Thyroid gland (tissue), 4 donors: ENCODE measurements at regions not wholly inside any gene's neighbourhood (a gene's known extent, or its start where the extent isn't known, plus 50 kb on each side); places are given as distances from the start of the nearest gene placed in this dataset.

Experiments
- DNase-seq, 2 donors: peaks; one replicate each; pipeline ENCODE4 v3.0.0-alpha.2; 2019
- H3K27ac ChIP-seq, 3 donors: fragments of 200-600 bp; sonication (generic); 1 replicate in 2 of 3; 2 replicates in 1 of 3; pipeline ENCODE4 v1.5.1; 2016 to 2019; ENCODE audit warnings: mild to moderate bottlenecking in 1 of 3, moderate library complexity in 1 of 3
- H3K27me3 ChIP-seq: fragments of 200-600 bp; sonication (generic); one replicate; pipeline ENCODE4 v1.5.1; 2019
- H3K36me3 ChIP-seq, 2 donors: fragments of 200-600 bp; sonication (generic); one replicate each; pipeline ENCODE4 v1.5.1; 2016 to 2019
- H3K4me1 ChIP-seq, 2 donors: fragments of 200-600 bp; sonication (generic); one replicate each; pipeline ENCODE4 v1.5.1; 2017 to 2019
- H3K4me3 ChIP-seq, 3 donors: fragments of 200-600 bp; sonication (generic); replicated peaks in 1 of 3; 1 replicate in 2 of 3; 2 replicates in 1 of 3; pipeline ENCODE4 v1.5.1; 2016; ENCODE audit warnings: mild to moderate bottlenecking in 1 of 3
- H3K9me3 ChIP-seq: fragments of 200-600 bp; sonication (generic); one replicate; pipeline ENCODE4 v1.5.1; 2017
- CTCF ChIP-seq, 6 experiments: fragments of 200-600 bp in 3 of 6; fragments of 450-650 bp in 3 of 6; sonication (generic) in 3 of 6; IDR thresholded peaks; one replicate each; pipeline ENCODE4 v1.5.1; 2016 to 2019; ENCODE audit warnings: antibody characterized with exemption in 6 of 6, mild to moderate bottlenecking in 2 of 6, inconsistent platforms in 1 of 6, moderate library complexity in 1 of 6
- POLR2A ChIP-seq, 2 donors: fragments of 450-650 bp; IDR thresholded peaks; one replicate each; pipeline ENCODE4 v1.6.1; 2017; ENCODE audit warnings: antibody characterized with exemption in 2 of 2, mild to moderate bottlenecking in 2 of 2, moderate library complexity in 1 of 2
- WGBS, 2 donors: methylation state at CpG; one replicate each; pipeline ENCODE4 v1.1.5; 2017; 5-methylcytosine and 5-hydroxymethylcytosine counted together
- intact Hi-C: fragments of 100-400 bp; cut with DNase I; formaldehyde crosslinking; loops from one replicate; pipeline ENCODE4 v1.15.1; 2023

- no peaks in the 10 kb centered on the region for H3K4me1 ChIP-seq
- H3K36me3 ChIP-seq = no peaks in the 10 kb centered on the region
- 50 to 57% methylated on average over 8 of the region's 8 CpGs for WGBS, 2 donors
- no peak for DNase-seq
- no peak overlapping the region for H3K27ac ChIP-seq
- H3K9me3 ChIP-seq = no peaks in the 10 kb centered on the region
- H3K27me3 ChIP-seq = no peaks in the 10 kb centered on the region
- no peak overlapping the region for H3K4me3 ChIP-seq
- intact Hi-C loops = no loop called here
- TF ChIP-seq CTCF (IDR thresholded peaks at IDR 0.05) (no peak), POLR2A (IDR thresholded peaks at IDR 0.05) (no peak)
These were observed 76.6 kb upstream of the TEX51 start for GRCh38 chr2:126822115-126822514.

- H3K4me1 ChIP-seq = no peaks in the 10 kb centered on the region
These were observed 75.8 kb upstream of the TEX51 start for GRCh38 chr2:126822921-126823320.

GRCh38 chr2:126823951-126824350 lies 74.7 kb upstream of the TEX51 start:
- no peak overlapping the region for H3K27ac ChIP-seq
- H3K4me3 ChIP-seq = no peak overlapping the region
- 79 to 86% methylated on average over 2 to 3 of the region's 3 CpGs for WGBS, 2 donors
- TF ChIP-seq CTCF (IDR thresholded peaks at IDR 0.05) (no peak), POLR2A (IDR thresholded peaks at IDR 0.05) (no peak)
- no peaks in the 10 kb centered on the region for H3K4me1 ChIP-seq
- intact Hi-C loops = no loop called here
- DNase-seq = no peak
- H3K27me3 ChIP-seq = no peaks in the 10 kb centered on the region
- no peaks in the 10 kb centered on the region for H3K9me3 ChIP-seq
- H3K36me3 ChIP-seq = no peaks in the 10 kb centered on the region

More at GRCh38 chr2:126822921-126823320, 75.8 kb upstream of the TEX51 start:
- no peak overlapping the region for H3K4me3 ChIP-seq
- H3K27me3 ChIP-seq = no peaks in the 10 kb centered on the region
- no peak overlapping the region for H3K27ac ChIP-seq
- no peaks in the 10 kb centered on the region for H3K36me3 ChIP-seq
- H3K9me3 ChIP-seq = no peaks in the 10 kb centered on the region
- intact Hi-C loops = no loop called here
- TF ChIP-seq POLR2A (IDR thresholded peaks at IDR 0.05) = no peak
- TF ChIP-seq CTCF (IDR thresholded peaks at IDR 0.05) = no peak
- no peak for DNase-seq
- WGBS, 2 donors = 75 to 85% methylated on average over 4 to 5 of the region's 5 CpGs

- no peak overlapping the region for H3K27ac ChIP-seq
- no peak overlapping the region for H3K4me3 ChIP-seq
- no peak for DNase-seq
- H3K27me3 ChIP-seq = no peaks in the 10 kb centered on the region
- no peaks in the 10 kb centered on the region for H3K4me1 ChIP-seq
- TF ChIP-seq POLR2A (IDR thresholded peaks at IDR 0.05) = no peak
- no peak for TF ChIP-seq CTCF (IDR thresholded peaks at IDR 0.05)
- WGBS, 2 donors = 76 to 79% methylated on average over 6 of the region's 6 CpGs
- intact Hi-C loops = no loop called here
- H3K36me3 ChIP-seq = no peaks in the 10 kb centered on the region
- H3K9me3 ChIP-seq = no peaks in the 10 kb centered on the region
These were observed 74.0 kb upstream of the TEX51 start for GRCh38 chr2:126824663-126825062.

GRCh38 chr2:126825316-126825715 lies 73.4 kb upstream of the TEX51 start:
- no peak for TF ChIP-seq POLR2A (IDR thresholded peaks at IDR 0.05)
- no peak for TF ChIP-seq CTCF (IDR thresholded peaks at IDR 0.05)
- WGBS, 2 donors = 93 to 95% methylated on average over 2 of the region's 2 CpGs
- Histone ChIP-seq H3K27ac (no peak overlapping the region), H3K36me3 (no peaks in the 10 kb centered on the region), H3K4me3 (no peak overlapping the region), H3K27me3 (no peaks in the 10 kb centered on the region), H3K9me3 (no peaks in the 10 kb centered on the region), H3K4me1 (no peaks in the 10 kb centered on the region)
- intact Hi-C loops = no loop called here
- DNase-seq = no peak
